ENCODE measurements at regions not wholly inside any gene's neighbourhood (a gene's known extent, or its start where the extent isn't known, plus 50 kb on each side); places are given as distances from the start of the nearest gene placed in this dataset.

- TF ChIP-seq POLR2AphosphoS5 (IDR thresholded peaks at IDR 0.05; ENCODE audit: low read depth) (no peak), CTCF (IDR thresholded peaks at IDR 0.05; ENCODE audit: insufficient read depth, low read length) (no peak), REST (IDR thresholded peaks at IDR 0.05; ENCODE audit: insufficient replicate concordance, low read depth) (no peak), SPI1 (IDR thresholded peaks at IDR 0.05; ENCODE audit: borderline replicate concordance, low read depth) (no peak), GABPA (IDR thresholded peaks at IDR 0.05; ENCODE audit: low read depth) (no peak)
Measured at GRCh38 chr12:14254781-14255180, 110.7 kb upstream of the ATF7IP start.
